Aorta (tissue), 5 donors: ENCODE measurements at regions not wholly inside any gene's neighbourhood (a gene's known extent, or its start where the extent isn't known, plus 50 kb on each side); places are given as distances from the start of the nearest gene placed in this dataset.

Experiments used
- ATAC-seq: fragments of 200-7000 bp; cut with Tn5 transposase; one replicate; pipeline ENCODE4 v1.9.1; 2022; ENCODE audit warnings: moderate library complexity; ENCODE audit not compliant: low FRiP score
- DNase-seq, 2 donors: peaks; one replicate each; pipeline ENCODE4 v3.0.0-alpha.2; 2020
- H3K27ac ChIP-seq, 2 donors: one replicate each; pipeline ENCODE4 v1.5.1; 2013; ENCODE audit warnings: low read length in 2 of 2, mild to moderate bottlenecking in 2 of 2, moderate library complexity in 2 of 2, control low read depth in 1 of 2, inconsistent platforms in 1 of 2, low read depth in 1 of 2
- H3K27me3 ChIP-seq, 2 donors: one replicate each; pipeline ENCODE4 v1.6.1; 2013; ENCODE audit warnings: control low read depth in 1 of 2, low read length in 1 of 2, mild to moderate bottlenecking in 1 of 2, moderate library complexity in 1 of 2; ENCODE audit not compliant: insufficient read depth in 2 of 2, control insufficient read depth in 1 of 2
- H3K36me3 ChIP-seq, 2 donors: one replicate each; pipeline ENCODE4 v1.6.1; 2013; ENCODE audit warnings: control low read depth in 1 of 2, low read length in 1 of 2, mild to moderate bottlenecking in 1 of 2; ENCODE audit not compliant: insufficient read depth in 2 of 2, control insufficient read depth in 1 of 2
- H3K4me1 ChIP-seq, 2 donors: one replicate each; pipeline ENCODE4 v1.6.1; 2013; ENCODE audit warnings: low read length in 2 of 2, control low read depth in 1 of 2, mild to moderate bottlenecking in 1 of 2, moderate library complexity in 1 of 2; ENCODE audit not compliant: insufficient read depth in 2 of 2, control insufficient read depth in 1 of 2
- H3K4me3 ChIP-seq, 2 donors: one replicate each; pipeline ENCODE4 v1.5.1; 2013; ENCODE audit warnings: low read length in 2 of 2, control low read depth in 1 of 2, mild to moderate bottlenecking in 1 of 2
- H3K9me3 ChIP-seq: one replicate; pipeline ENCODE4 v1.6.1; 2013; ENCODE audit warnings: mild to moderate bottlenecking, low read length; ENCODE audit not compliant: control insufficient read depth
- WGBS, 2 donors: extraction: QIAGEN DNeasy Blood & Tissue Kit; methylation state at CpG; one replicate each; pipeline ENCODE4 v1.1.7; 2013; 5-methylcytosine and 5-hydroxymethylcytosine counted together
- intact Hi-C, 2 donors: fragments of 100-400 bp; cut with DNase I; formaldehyde crosslinking; loops; one replicate each; pipeline versions ENCODE4 v1.14.2 to v1.15.0; 2022
- donor health status: healthy with polysubstance abuse.
- donor health status: Bipolar disorder and iron deficiency.
- donor health status: DM: no; HTN: no; CAD: no.
- donor health status: DM: no; HTN: no; CAD: no.
- donor health status: DM: yes; HTN: yes; CAD: no.

- H3K27me3 ChIP-seq = no peaks in the 10 kb centered on the region
- intact Hi-C loops = no loop called here
- peak overlapping the region in 1 of 2 donors; percentile 47 for H3K27ac ChIP-seq
- WGBS, 2 donors = 3 to 4% methylated on average over 6 of the region's 6 CpGs
- ATAC-seq = peak; percentile 72
- no peak overlapping the region for H3K4me3 ChIP-seq
- H3K36me3 ChIP-seq = no peaks in the 10 kb centered on the region
- H3K4me1 ChIP-seq = peaks cover 0 to 2% of the 10 kb centered on the region in 2 donors
- peak in 1 of 2 donors; percentile 49 for DNase-seq
- H3K9me3 ChIP-seq = no peaks in the 10 kb centered on the region
Measured at GRCh38 chr20:11159728-11160127, 485.9 kb upstream of the JAG1 start.

GRCh38 chr20:11162026-11162775, 488.4 kb upstream of the JAG1 start:
- no peak for DNase-seq
- Histone ChIP-seq H3K9me3 (no peaks in the 10 kb centered on the region), H3K27ac (no peak overlapping the region), H3K4me3 (no peak overlapping the region), H3K4me1 (peaks cover 0 to 2% of the 10 kb centered on the region in 2 donors), H3K36me3 (no peaks in the 10 kb centered on the region), H3K27me3 (no peaks in the 10 kb centered on the region)
- ATAC-seq = no peak
- 93 to 96% methylated on average over 4 of the region's 4 CpGs for WGBS, 2 donors
- intact Hi-C loops = no loop called here

GRCh38 chr20:11165789-11166188, 492.0 kb upstream of the JAG1 start:
- no peaks in the 10 kb centered on the region for H3K27me3 ChIP-seq
- ATAC-seq = no peak
- peaks cover 0 to 6% of the 10 kb centered on the region in 2 donors for H3K4me1 ChIP-seq
- no peak overlapping the region for H3K4me3 ChIP-seq
- no peaks in the 10 kb centered on the region for H3K9me3 ChIP-seq
- H3K27ac ChIP-seq = no peak overlapping the region
- intact Hi-C loops = no loop called here
- no peak for DNase-seq
- WGBS, 2 donors = 4 to 15% methylated on average over 1 of the region's 1 CpG
- H3K36me3 ChIP-seq = no peaks in the 10 kb centered on the region

- no peaks in the 10 kb centered on the region for H3K27me3 ChIP-seq
- ATAC-seq (no peak), DNase-seq (no peak)
- H3K4me1 ChIP-seq = peaks cover 0 to 6% of the 10 kb centered on the region in 2 donors
- H3K4me3 ChIP-seq = no peak overlapping the region
- intact Hi-C loops = no loop called here
- WGBS, 2 donors = 63 to 82% methylated on average over 2 of the region's 2 CpGs
- no peak overlapping the region for H3K27ac ChIP-seq
- H3K36me3 ChIP-seq = no peaks in the 10 kb centered on the region
- no peaks in the 10 kb centered on the region for H3K9me3 ChIP-seq
Measured at GRCh38 chr20:11166712-11167111, 492.9 kb upstream of the JAG1 start.

DNA sequence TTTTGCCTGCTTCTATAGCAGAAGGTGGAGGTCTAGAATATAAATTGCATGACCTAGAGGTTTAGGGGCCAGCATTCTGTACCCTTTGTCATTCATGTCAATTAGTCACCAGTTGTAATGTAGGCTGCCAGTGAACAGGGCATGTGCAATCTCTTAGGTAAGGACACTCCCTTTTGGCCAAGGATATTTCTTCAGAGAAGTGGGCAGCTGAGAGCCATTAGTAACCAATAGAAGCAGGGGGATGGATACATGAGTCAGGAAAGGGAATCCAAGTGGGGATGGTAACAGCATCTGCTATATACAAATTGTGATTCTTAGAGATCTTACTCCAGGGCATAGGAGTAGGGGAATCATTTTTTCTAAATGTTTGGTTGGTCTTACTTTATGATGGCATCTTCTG, 494.2 kb upstream of the JAG1 start:
- Histone ChIP-seq H3K36me3 (no peaks in the 10 kb centered on the region), H3K4me1 (peaks cover 0 to 6% of the 10 kb centered on the region in 2 donors), H3K27ac (no peak overlapping the region), H3K27me3 (no peaks in the 10 kb centered on the region), H3K4me3 (no peak overlapping the region), H3K9me3 (no peaks in the 10 kb centered on the region)
- intact Hi-C loops = no loop called here
- DNase-seq = no peak
- ATAC-seq = no peak

DNA sequence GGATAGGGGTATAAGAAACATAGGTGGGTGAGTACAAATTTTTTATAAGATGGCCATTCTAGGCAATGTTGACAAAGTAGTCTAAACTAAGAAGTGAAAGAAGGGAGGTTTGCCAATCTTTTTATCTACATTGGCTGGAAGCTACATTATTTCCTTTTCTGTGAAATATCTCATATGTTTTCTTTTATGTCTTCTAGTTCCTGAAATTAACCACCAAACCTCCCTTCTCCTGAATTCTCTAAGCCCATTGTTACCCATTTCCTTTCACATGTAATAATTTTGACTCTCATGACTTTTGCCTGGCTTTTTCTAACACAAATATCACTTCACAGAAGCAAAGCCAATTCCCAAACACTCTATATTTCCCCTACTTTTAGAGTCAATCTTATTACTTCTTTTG, 496.2 kb upstream of the JAG1 start:
- Histone ChIP-seq H3K4me3 (peak overlapping the region in 1 of 2 donors; percentile 16), H3K4me1 (peaks cover 2 to 6% of the 10 kb centered on the region in 2 donors), H3K9me3 (no peaks in the 10 kb centered on the region), H3K27ac (no peak overlapping the region), H3K27me3 (no peaks in the 10 kb centered on the region), H3K36me3 (no peaks in the 10 kb centered on the region)
- DNase-seq = no peak
- intact Hi-C loops = no loop called here
- ATAC-seq = no peak

DNA sequence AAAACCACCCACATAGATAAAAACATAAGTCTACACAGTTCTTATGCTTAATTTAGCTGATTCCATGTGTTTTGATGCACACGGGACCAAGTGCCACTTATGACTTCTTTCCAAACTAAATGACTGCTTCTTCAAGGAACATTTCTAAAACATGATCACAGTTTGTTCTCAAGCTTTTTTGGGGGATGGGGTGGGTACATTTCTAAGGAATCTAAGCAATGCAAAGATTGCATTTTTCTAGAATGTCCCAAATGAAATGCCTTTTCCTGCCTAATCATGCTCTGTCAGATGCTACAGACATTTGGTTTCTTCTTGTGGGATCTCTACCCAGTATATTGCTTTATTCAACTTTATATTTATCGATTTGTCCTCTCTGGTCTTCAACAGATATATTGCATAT, 496.8 kb upstream of the JAG1 start:
- 5 to 10% methylated on average over 2 of the region's 2 CpGs for WGBS, 2 donors
- DNase-seq (no peak), ATAC-seq (no peak)
- intact Hi-C loops = no loop called here
- no peak overlapping the region for H3K27ac ChIP-seq
- H3K36me3 ChIP-seq = no peaks in the 10 kb centered on the region
- no peaks in the 10 kb centered on the region for H3K9me3 ChIP-seq
- H3K4me3 ChIP-seq = no peak overlapping the region
- H3K27me3 ChIP-seq = no peaks in the 10 kb centered on the region
- peaks cover 2 to 6% of the 10 kb centered on the region in 2 donors for H3K4me1 ChIP-seq

- Histone ChIP-seq H3K9me3 (no peaks in the 10 kb centered on the region), H3K27me3 (no peaks in the 10 kb centered on the region), H3K4me3 (no peak overlapping the region), H3K27ac (no peak overlapping the region), H3K36me3 (no peaks in the 10 kb centered on the region), H3K4me1 (peaks cover 2 to 6% of the 10 kb centered on the region in 2 donors)
- intact Hi-C loops = no loop called here
- no peak for DNase-seq
- 72 to 75% methylated on average over 1 of the region's 1 CpG for whole genome bisulfite sequencing, 2 donors
- ATAC-seq = no peak
Measured at GRCh38 chr20:11172881-11173280, 499.1 kb upstream of the JAG1 start.

DNA sequence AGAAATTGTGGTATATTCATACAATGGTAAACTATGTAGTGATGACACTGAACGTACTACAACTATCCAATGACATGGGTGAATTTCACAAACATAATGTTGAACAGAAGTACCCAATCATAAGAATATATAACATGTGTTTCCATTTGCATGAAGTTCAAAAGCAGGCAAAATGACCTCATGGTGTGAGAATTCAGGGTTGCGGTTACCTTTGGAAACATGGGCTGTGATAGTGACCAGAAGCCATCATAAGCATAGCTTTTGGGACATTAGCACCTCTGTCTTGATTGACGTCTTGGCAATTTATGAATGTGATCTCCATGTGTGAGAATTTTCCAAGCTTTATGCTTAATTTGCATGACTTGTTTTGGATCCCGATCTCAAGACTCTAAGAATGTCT, 500.1 kb upstream of the JAG1 start:
- H3K4me3 ChIP-seq = no peak overlapping the region
- intact Hi-C loops = no loop called here
- no peak overlapping the region for H3K27ac ChIP-seq

More for the DNA sequence above, 500.1 kb upstream of the JAG1 start:
- H3K9me3 ChIP-seq = no peaks in the 10 kb centered on the region
- DNase-seq (no peak), ATAC-seq (no peak)
- no peaks in the 10 kb centered on the region for H3K36me3 ChIP-seq
- H3K4me1 ChIP-seq = peaks cover 2 to 6% of the 10 kb centered on the region in 2 donors
- WGBS, 2 donors = 77 to 85% methylated on average over 4 of the region's 4 CpGs
- H3K27me3 ChIP-seq = no peaks in the 10 kb centered on the region
